GM06990 (cell line): ENCODE measurements at regions not wholly inside any gene's neighbourhood (a gene's known extent, or its start where the extent isn't known, plus 50 kb on each side); places are given as distances from the start of the nearest gene placed in this dataset.

Experiments
- DNase-seq: peaks from one replicate; pipeline ENCODE4 v3.0.0-alpha.2; 2011; ENCODE audit not compliant: insufficient read length; ENCODE audit errors: extremely low read depth
- H3K27me3 ChIP-seq: replicated peaks from 2 replicates; pipeline ENCODE4 v1.6.0; 2011; ENCODE audit warnings: low read length; ENCODE audit not compliant: control insufficient read depth, insufficient read depth
- H3K36me3 ChIP-seq: 2 replicates; pipeline ENCODE4 v1.5.1; 2011; ENCODE audit warnings: low read length; ENCODE audit not compliant: control insufficient read depth, insufficient read depth
- H3K4me3 ChIP-seq: replicated peaks from 2 replicates; pipeline ENCODE4 v1.5.1; 2011; ENCODE audit warnings: low read depth, mild to moderate bottlenecking, control low read depth, low read length
- TF ChIP-seq, protein P1 (sequence below): IDR thresholded peaks from 2 replicates; pipeline ENCODE4 v1.5.1; 2011; ENCODE audit warnings: low read length, control low read depth, mild to moderate bottlenecking, inconsistent platforms; ENCODE audit not compliant: insufficient read depth, poor library complexity, severe bottlenecking

DNA sequence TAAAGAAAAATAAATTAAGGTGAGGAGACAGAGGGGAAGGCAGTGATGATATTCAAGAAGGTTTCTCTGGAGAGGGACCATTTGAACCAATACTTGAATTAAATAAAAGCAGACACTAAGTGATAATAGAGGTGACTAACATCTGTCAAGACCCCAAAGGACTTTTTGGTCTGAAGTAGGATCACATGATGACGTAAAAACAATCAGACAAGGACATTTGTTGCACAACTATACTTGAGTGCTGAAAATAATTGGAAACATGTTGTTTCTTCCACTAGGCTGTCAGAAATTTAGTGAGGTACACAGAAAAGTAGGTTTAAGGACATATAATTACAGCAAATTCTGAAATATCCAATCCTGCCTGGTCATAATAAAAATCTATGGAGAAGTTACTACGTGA is 179.5 kb downstream of the WNT5A start:
- no peak for DNase-seq
- Histone ChIP-seq H3K4me3 (no peak overlapping the region), H3K36me3 (no peaks in the 10 kb centered on the region), H3K27me3 (no peaks in the 10 kb centered on the region)
- TF ChIP-seq, protein P1, sequence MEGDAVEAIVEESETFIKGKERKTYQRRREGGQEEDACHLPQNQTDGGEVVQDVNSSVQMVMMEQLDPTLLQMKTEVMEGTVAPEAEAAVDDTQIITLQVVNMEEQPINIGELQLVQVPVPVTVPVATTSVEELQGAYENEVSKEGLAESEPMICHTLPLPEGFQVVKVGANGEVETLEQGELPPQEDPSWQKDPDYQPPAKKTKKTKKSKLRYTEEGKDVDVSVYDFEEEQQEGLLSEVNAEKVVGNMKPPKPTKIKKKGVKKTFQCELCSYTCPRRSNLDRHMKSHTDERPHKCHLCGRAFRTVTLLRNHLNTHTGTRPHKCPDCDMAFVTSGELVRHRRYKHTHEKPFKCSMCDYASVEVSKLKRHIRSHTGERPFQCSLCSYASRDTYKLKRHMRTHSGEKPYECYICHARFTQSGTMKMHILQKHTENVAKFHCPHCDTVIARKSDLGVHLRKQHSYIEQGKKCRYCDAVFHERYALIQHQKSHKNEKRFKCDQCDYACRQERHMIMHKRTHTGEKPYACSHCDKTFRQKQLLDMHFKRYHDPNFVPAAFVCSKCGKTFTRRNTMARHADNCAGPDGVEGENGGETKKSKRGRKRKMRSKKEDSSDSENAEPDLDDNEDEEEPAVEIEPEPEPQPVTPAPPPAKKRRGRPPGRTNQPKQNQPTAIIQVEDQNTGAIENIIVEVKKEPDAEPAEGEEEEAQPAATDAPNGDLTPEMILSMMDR = no peak

GRCh38 chr3:55305696-55306485 is 181.2 kb downstream of the WNT5A start:
- H3K36me3 ChIP-seq = no peaks in the 10 kb centered on the region
- no peaks in the 10 kb centered on the region for H3K27me3 ChIP-seq
- no peak overlapping the region for H3K4me3 ChIP-seq
- TF ChIP-seq, protein P1 = no peak
- DNase-seq = no peak

- TF ChIP-seq, protein P1 = no peak
- no peak overlapping the region for H3K4me3 ChIP-seq
- H3K27me3 ChIP-seq = no peaks in the 10 kb centered on the region; the same call in 1 of the 2 replicates
- no peak for DNase-seq
- no peaks in the 10 kb centered on the region for H3K36me3 ChIP-seq
These were observed 186.4 kb downstream of the WNT5A start for GRCh38 chr3:55300701-55301100.

DNA sequence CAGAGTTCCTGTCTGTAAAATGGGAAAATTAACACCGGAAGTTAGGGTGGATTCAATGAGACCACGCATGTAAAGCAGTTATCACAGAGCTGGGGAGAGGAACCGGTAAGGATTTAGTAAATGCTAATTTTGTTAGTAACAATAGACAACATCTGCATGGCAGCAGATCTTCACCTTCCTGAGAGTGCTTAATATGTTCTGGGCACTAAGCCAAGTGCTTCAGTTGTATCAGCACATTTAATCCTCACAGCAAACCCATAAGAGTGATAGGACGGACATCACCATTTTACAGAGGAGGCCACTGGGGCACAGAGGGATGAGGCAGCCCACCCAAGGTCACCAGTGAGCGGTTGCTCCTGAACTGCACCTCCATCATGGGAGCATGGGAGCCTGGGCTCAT is 189.4 kb downstream of the WNT5A start:
- Histone ChIP-seq H3K36me3 (no peaks in the 10 kb centered on the region), H3K4me3 (no peak overlapping the region), H3K27me3 (no peaks in the 10 kb centered on the region; the same call in 1 of the 2 replicates)
- TF ChIP-seq, protein P1 = no peak
- no peak for DNase-seq

GRCh38 chr3:55297245-55297644 is 189.9 kb downstream of the WNT5A start:
- Histone ChIP-seq H3K36me3 (no peaks in the 10 kb centered on the region), H3K27me3 (no peaks in the 10 kb centered on the region; the same call in 1 of the 2 replicates), H3K4me3 (no peak overlapping the region)
- TF ChIP-seq, protein P1 = no peak
- no peak for DNase-seq
